ENCODE measurements at regions not wholly inside any gene's neighbourhood (a gene's known extent, or its start where the extent isn't known, plus 50 kb on each side); places are given as distances from the start of the nearest gene placed in this dataset.
"Not testable (repeated sequence)": the region's sequence is repeated elsewhere in the genome, so short reads cannot be mapped to it uniquely, and the experiment has no call there.

- no peak for DNase-seq
Observed at GRCh38 chr4:189809241-189809735, 131.4 kb upstream of the FRG1 start.

GRCh38 chr4:189809839-189810238 lies 130.8 kb upstream of the FRG1 start:
- DNase-seq, result no peak

GRCh38 chr4:189810318-189811181 lies 130.1 kb upstream of the FRG1 start:
- DNase-seq, result not testable (repeated sequence)

- no peak for DNase-seq
Observed at GRCh38 chr4:189815404-189816192, 125.1 kb upstream of the FRG1 start.

- DNase-seq, result no peak
Observed at GRCh38 chr4:189822326-189822725, 118.3 kb upstream of the FRG1 start.

- DNase-seq, result no peak
Observed at GRCh38 chr4:189823591-189823990, 117.1 kb upstream of the FRG1 start.

GRCh38 chr4:189825466-189825865 lies 115.2 kb upstream of the FRG1 start:
- DNase-seq, result no peak

- no peak for DNase-seq
Observed at GRCh38 chr4:189826657-189827056, 114.0 kb upstream of the FRG1 start.

- no peak for DNase-seq
Observed at GRCh38 chr4:189828081-189828697, 112.5 kb upstream of the FRG1 start.

GRCh38 chr4:189832528-189832927 lies 108.1 kb upstream of the FRG1 start:
- DNase-seq, result no peak

GRCh38 chr4:189834616-189835015 lies 106.1 kb upstream of the FRG1 start:
- no peak for DNase-seq

- no peak for DNase-seq
Observed at GRCh38 chr4:189835505-189835904, 105.2 kb upstream of the FRG1 start.

GRCh38 chr4:189837471-189837870 lies 103.2 kb upstream of the FRG1 start:
- no peak for DNase-seq

- no peak for DNase-seq
Observed at GRCh38 chr4:189838821-189839497, 101.7 kb upstream of the FRG1 start.

- DNase-seq, result no peak
Observed at GRCh38 chr4:189840356-189840755, 100.3 kb upstream of the FRG1 start.

GRCh38 chr4:189843413-189844009 lies 97.2 kb upstream of the FRG1 start:
- DNase-seq, result no peak

- no peak for DNase-seq
Observed at GRCh38 chr4:189845145-189845846, 95.4 kb upstream of the FRG1 start.

- not testable (repeated sequence) for DNase-seq
Observed at GRCh38 chr4:189846094-189846493, 94.6 kb upstream of the FRG1 start.

- DNase-seq, result not testable (repeated sequence)
Observed at GRCh38 chr4:189846608-189847007, 94.1 kb upstream of the FRG1 start.

GRCh38 chr4:189848672-189849071 lies 92.0 kb upstream of the FRG1 start:
- not testable (repeated sequence) for DNase-seq

GRCh38 chr4:189850239-189850856 lies 90.3 kb upstream of the FRG1 start:
- DNase-seq, result no peak

Data from amniotic stem cell (primary cell).